Upper lobe of left lung (tissue), 6 donors: ENCODE measurements at regions not wholly inside any gene's neighbourhood (a gene's known extent, or its start where the extent isn't known, plus 50 kb on each side); places are given as distances from the start of the nearest gene placed in this dataset.

Source experiments
- ATAC-seq, 2 donors: fragments of 200-7000 bp; cut with Tn5 transposase; one replicate each; pipeline ENCODE4 v1.9.1; 2022; ENCODE audit warnings: mild to moderate bottlenecking in 2 of 2, moderate library complexity in 2 of 2; ENCODE audit not compliant: low FRiP score in 2 of 2
- DNase-seq, 2 donors: peaks; one replicate each; pipeline ENCODE4 v3.0.0-alpha.2; 2019 to 2020
- H3K27ac ChIP-seq, 4 donors: fragments of 200-600 bp; sonication (generic); one replicate each; pipeline ENCODE4 v1.5.1; 2016 to 2019
- H3K27me3 ChIP-seq, 4 donors: fragments of 200-600 bp; sonication (generic); one replicate each; pipeline ENCODE4 v1.5.1; 2017 to 2019
- H3K36me3 ChIP-seq, 4 donors: fragments of 200-600 bp; sonication (generic); one replicate each; pipeline ENCODE4 v1.5.1; 2016 to 2019
- H3K4me1 ChIP-seq, 4 donors: fragments of 200-600 bp; sonication (generic); one replicate each; pipeline ENCODE4 v1.5.1; 2018 to 2019
- H3K4me3 ChIP-seq, 4 donors: fragments of 200-600 bp; sonication (generic); one replicate each; pipeline ENCODE4 v1.5.1; 2017 to 2019; ENCODE audit warnings: mild to moderate bottlenecking in 2 of 4, moderate library complexity in 1 of 4
- H3K9me3 ChIP-seq, 4 donors: fragments of 200-600 bp; sonication (generic); one replicate each; pipeline ENCODE4 v1.5.1; 2018 to 2019
- EP300 ChIP-seq, 4 donors: sonication (generic); formaldehyde crosslinking; IDR thresholded peaks; one replicate each; pipeline ENCODE4 v1.5.1; 2017; ENCODE audit warnings: antibody characterized with exemption in 4 of 4, control low read depth in 2 of 4
- POLR2A ChIP-seq, 4 donors: fragments of 450-650 bp; IDR thresholded peaks; one replicate each; pipeline ENCODE4 v1.5.1; 2016 to 2017; ENCODE audit warnings: antibody characterized with exemption in 4 of 4, mild to moderate bottlenecking in 2 of 4
- POLR2AphosphoS5 ChIP-seq, 2 donors: sonication (generic); formaldehyde crosslinking; IDR thresholded peaks; one replicate each; pipeline ENCODE4 v1.5.1; 2017; ENCODE audit warnings: antibody characterized with exemption in 2 of 2
- WGBS, 2 donors: methylation state at CpG; one replicate each; pipeline ENCODE4 v1.1.5; 2017 to 2018; 5-methylcytosine and 5-hydroxymethylcytosine counted together
- TF ChIP-seq, protein P1 (sequence below), 6 experiments: fragments of 450-650 bp in 4 of 6; fragments of 200-600 bp in 2 of 6; sonication (generic) in 2 of 6; IDR thresholded peaks; one replicate each; pipeline ENCODE4 v1.5.1; 2016 to 2019; ENCODE audit warnings: antibody characterized with exemption in 6 of 6
- donor health status: DM: no; HTN: no; CAD: no; lungs with moderate emphysema.
- donor health status: DM: no; HTN: yes; CAD: no; lungs with severe emphysema.

DNA sequence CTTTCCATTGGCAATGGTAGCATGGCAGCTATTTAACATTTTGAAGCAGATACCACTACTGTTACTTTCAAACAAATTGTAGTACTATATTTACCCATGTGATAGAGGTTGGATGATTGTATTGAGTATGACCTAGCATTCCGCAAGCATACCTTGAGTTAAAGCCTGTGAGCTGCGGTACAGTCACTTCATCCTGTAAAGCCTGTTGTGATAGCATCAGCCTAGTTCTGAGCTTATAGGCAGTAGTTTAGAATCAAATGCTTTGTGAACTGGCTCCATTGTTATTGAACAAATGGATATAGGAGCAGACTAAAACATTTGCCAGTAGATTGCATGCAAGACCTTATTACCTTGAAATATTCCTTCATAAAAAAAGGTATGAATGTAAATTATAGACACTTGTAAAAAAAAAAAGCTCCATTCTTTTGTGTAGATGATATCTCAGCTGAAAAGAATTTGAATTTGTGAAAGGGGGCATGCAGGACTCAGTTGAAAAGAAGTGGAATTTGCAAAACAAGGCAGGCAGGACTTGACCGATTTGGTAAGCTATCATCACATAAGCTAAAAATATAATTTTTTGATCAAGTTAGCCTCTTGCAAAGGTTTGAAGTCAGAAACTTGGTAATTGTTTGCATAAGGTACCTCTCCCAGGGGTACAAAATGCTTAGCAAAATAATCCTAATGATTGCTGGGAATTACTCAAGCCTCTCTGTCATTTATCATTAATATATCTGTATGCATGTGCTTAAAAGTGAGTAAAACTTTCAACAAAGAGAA, 138.5 kb upstream of the ITGA4 start:
- Histone ChIP-seq H3K36me3 (no peaks in the 10 kb centered on the region), H3K4me3 (no peak overlapping the region), H3K9me3 (no peaks in the 10 kb centered on the region), H3K27me3 (no peaks in the 10 kb centered on the region), H3K4me1 (no peaks in the 10 kb centered on the region), H3K27ac (no peak overlapping the region)
- DNase-seq (no peak), ATAC-seq (no peak)
- no peak for TF ChIP-seq POLR2A (IDR thresholded peaks at IDR 0.05)
- TF ChIP-seq, protein P1, sequence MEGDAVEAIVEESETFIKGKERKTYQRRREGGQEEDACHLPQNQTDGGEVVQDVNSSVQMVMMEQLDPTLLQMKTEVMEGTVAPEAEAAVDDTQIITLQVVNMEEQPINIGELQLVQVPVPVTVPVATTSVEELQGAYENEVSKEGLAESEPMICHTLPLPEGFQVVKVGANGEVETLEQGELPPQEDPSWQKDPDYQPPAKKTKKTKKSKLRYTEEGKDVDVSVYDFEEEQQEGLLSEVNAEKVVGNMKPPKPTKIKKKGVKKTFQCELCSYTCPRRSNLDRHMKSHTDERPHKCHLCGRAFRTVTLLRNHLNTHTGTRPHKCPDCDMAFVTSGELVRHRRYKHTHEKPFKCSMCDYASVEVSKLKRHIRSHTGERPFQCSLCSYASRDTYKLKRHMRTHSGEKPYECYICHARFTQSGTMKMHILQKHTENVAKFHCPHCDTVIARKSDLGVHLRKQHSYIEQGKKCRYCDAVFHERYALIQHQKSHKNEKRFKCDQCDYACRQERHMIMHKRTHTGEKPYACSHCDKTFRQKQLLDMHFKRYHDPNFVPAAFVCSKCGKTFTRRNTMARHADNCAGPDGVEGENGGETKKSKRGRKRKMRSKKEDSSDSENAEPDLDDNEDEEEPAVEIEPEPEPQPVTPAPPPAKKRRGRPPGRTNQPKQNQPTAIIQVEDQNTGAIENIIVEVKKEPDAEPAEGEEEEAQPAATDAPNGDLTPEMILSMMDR (IDR thresholded peaks at IDR 0.05), result no peak
- no peak for TF ChIP-seq POLR2AphosphoS5 (IDR thresholded peaks at IDR 0.05)
- no peak for TF ChIP-seq EP300 (IDR thresholded peaks at IDR 0.05)
- WGBS, 2 donors, result 91 to 97% methylated on average over 3 of the region's 3 CpGs

- no peaks in the 10 kb centered on the region for H3K4me1 ChIP-seq
- DNase-seq, result no peak
- H3K36me3 ChIP-seq, result no peaks in the 10 kb centered on the region
- no peaks in the 10 kb centered on the region for H3K9me3 ChIP-seq
- H3K27me3 ChIP-seq, result no peaks in the 10 kb centered on the region
- no peak overlapping the region for H3K4me3 ChIP-seq
- TF ChIP-seq, protein P1 (IDR thresholded peaks at IDR 0.05), result no peak
- TF ChIP-seq EP300 (IDR thresholded peaks at IDR 0.05) (no peak), POLR2A (IDR thresholded peaks at IDR 0.05) (no peak), POLR2AphosphoS5 (IDR thresholded peaks at IDR 0.05) (no peak)
- no peak overlapping the region for H3K27ac ChIP-seq
- no peak for ATAC-seq
These were observed 137.9 kb upstream of the ITGA4 start for GRCh38 chr2:181319286-181319685.

- Histone ChIP-seq H3K4me3 (no peak overlapping the region), H3K27me3 (no peaks in the 10 kb centered on the region), H3K27ac (no peak overlapping the region), H3K9me3 (no peaks in the 10 kb centered on the region), H3K4me1 (no peaks in the 10 kb centered on the region), H3K36me3 (no peaks in the 10 kb centered on the region)
- ATAC-seq (no peak), DNase-seq (no peak)
- 82 to 90% methylated on average over 2 of the region's 2 CpGs for WGBS, 2 donors
- TF ChIP-seq, protein P1 (IDR thresholded peaks at IDR 0.05), result no peak
- TF ChIP-seq POLR2AphosphoS5 (IDR thresholded peaks at IDR 0.05) (no peak), EP300 (IDR thresholded peaks at IDR 0.05) (no peak), POLR2A (IDR thresholded peaks at IDR 0.05) (no peak)
These were observed 136.5 kb upstream of the ITGA4 start for GRCh38 chr2:181320638-181321037.

DNA sequence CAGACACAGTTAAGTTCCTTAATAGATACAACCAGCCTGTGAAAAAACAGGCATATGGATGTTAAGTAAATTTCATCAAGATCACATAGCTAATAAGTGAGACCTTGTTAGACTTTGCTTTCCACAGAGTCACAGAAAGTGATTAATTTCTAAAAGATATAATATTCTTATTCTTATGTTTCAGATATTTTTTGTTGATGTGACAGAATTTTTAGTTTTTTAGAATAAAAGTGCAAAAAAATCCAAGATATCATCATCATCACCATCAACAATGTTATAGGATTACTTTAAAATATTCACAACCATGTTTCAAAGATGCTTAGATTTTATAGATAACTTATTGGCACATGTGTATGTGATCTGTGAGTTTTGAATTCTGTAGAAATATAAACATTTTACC, 132.3 kb upstream of the ITGA4 start:
- DNase-seq (no peak), ATAC-seq (no peak)
- no peaks in the 10 kb centered on the region for H3K4me1 ChIP-seq
- no peaks in the 10 kb centered on the region for H3K36me3 ChIP-seq
- no peaks in the 10 kb centered on the region for H3K27me3 ChIP-seq
- H3K4me3 ChIP-seq, result no peak overlapping the region
- no peak for TF ChIP-seq EP300 (IDR thresholded peaks at IDR 0.05)
- TF ChIP-seq POLR2A (IDR thresholded peaks at IDR 0.05), result no peak
- TF ChIP-seq POLR2AphosphoS5 (IDR thresholded peaks at IDR 0.05), result no peak
- TF ChIP-seq, protein P1 (IDR thresholded peaks at IDR 0.05), result no peak
- H3K27ac ChIP-seq, result no peak overlapping the region
- no peaks in the 10 kb centered on the region for H3K9me3 ChIP-seq

DNA sequence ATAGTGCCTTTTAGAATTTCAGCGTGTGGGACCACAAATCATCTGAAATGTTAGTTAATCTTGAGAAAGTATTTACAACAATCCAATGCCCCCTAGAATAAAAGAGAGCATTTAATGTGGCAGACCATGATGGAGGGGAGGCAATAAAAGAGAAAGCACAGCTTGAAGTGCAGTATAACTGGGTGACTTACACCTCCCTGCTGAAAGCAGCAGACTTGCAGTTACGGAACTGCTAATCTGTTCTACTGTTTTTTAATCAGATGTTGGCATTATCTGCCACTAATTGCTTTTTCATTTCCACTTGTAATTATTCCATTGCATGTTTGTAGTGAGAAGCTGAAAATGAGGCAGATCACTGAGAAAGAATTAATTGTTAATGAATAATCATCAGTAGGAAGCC, 130.5 kb upstream of the ITGA4 start:
- Histone ChIP-seq H3K27ac (no peak overlapping the region), H3K4me3 (no peak overlapping the region), H3K27me3 (no peaks in the 10 kb centered on the region), H3K4me1 (no peaks in the 10 kb centered on the region), H3K36me3 (no peaks in the 10 kb centered on the region), H3K9me3 (no peaks in the 10 kb centered on the region)
- DNase-seq (no peak), ATAC-seq (no peak)
- TF ChIP-seq POLR2A (IDR thresholded peaks at IDR 0.05), result no peak
- TF ChIP-seq POLR2AphosphoS5 (IDR thresholded peaks at IDR 0.05), result no peak
- TF ChIP-seq, protein P1 (IDR thresholded peaks at IDR 0.05), result no peak
- no peak for TF ChIP-seq EP300 (IDR thresholded peaks at IDR 0.05)
- 88% methylated on average over 2 of the region's 2 CpGs for WGBS, 2 donors
